ENCODE measurements at regions not wholly inside any gene's neighbourhood (a gene's known extent, or its start where the extent isn't known, plus 50 kb on each side); places are given as distances from the start of the nearest gene placed in this dataset.

- Histone ChIP-seq H3K27me3 (no peaks in the 10 kb centered on the region), H3K4me3 (no peak overlapping the region), H3K9me3 (peaks cover 6% of the 10 kb centered on the region), H3K27ac (no peak overlapping the region), H3K36me3 (no peaks in the 10 kb centered on the region), H3K4me1 (no peaks in the 10 kb centered on the region)
- TF ChIP-seq CTCF (IDR thresholded peaks at IDR 0.05) (no peak), POLR2AphosphoS5 (IDR thresholded peaks at IDR 0.05; ENCODE audit: insufficient read depth in 1 of 2, low read depth in 1 of 2) (no peak), POLR2A (IDR thresholded peaks at IDR 0.05) (no peak)
- intact Hi-C loops (cut with DNase I), result no loop called here
- no peak for DNase-seq (ENCODE audit: extremely low spot score in 2 of 2)
Observed at GRCh38 chr15:36275656-36276055, 303.8 kb upstream of the CDIN1 start.

- peaks cover 6% of the 10 kb centered on the region for H3K9me3 ChIP-seq
- no peaks in the 10 kb centered on the region for H3K27me3 ChIP-seq
- DNase-seq (ENCODE audit: extremely low spot score in 2 of 2), result no peak
- H3K4me3 ChIP-seq, result no peak overlapping the region
- no peaks in the 10 kb centered on the region for H3K36me3 ChIP-seq
- TF ChIP-seq POLR2AphosphoS5 (IDR thresholded peaks at IDR 0.05; ENCODE audit: insufficient read depth in 1 of 2, low read depth in 1 of 2), result no peak
- TF ChIP-seq CTCF (IDR thresholded peaks at IDR 0.05), result no peak
- TF ChIP-seq POLR2A (IDR thresholded peaks at IDR 0.05), result no peak
- H3K27ac ChIP-seq, result no peak overlapping the region
- intact Hi-C loops (cut with DNase I), result no loop called here
- H3K4me1 ChIP-seq, result no peaks in the 10 kb centered on the region
Observed at GRCh38 chr15:36278219-36278618, 301.2 kb upstream of the CDIN1 start.

- no peaks in the 10 kb centered on the region for H3K27me3 ChIP-seq
- TF ChIP-seq POLR2A (IDR thresholded peaks at IDR 0.05) (no peak), CTCF (IDR thresholded peaks at IDR 0.05) (no peak), POLR2AphosphoS5 (IDR thresholded peaks at IDR 0.05; ENCODE audit: insufficient read depth in 1 of 2, low read depth in 1 of 2) (no peak)
- no peaks in the 10 kb centered on the region for H3K4me1 ChIP-seq
- no peak overlapping the region for H3K27ac ChIP-seq
- H3K4me3 ChIP-seq, result no peak overlapping the region
- intact Hi-C loops (cut with DNase I), result no loop called here
- H3K9me3 ChIP-seq, result peaks cover 6% of the 10 kb centered on the region
- no peaks in the 10 kb centered on the region for H3K36me3 ChIP-seq
- DNase-seq (ENCODE audit: extremely low spot score in 2 of 2), result no peak
Observed at GRCh38 chr15:36282821-36283220, 296.6 kb upstream of the CDIN1 start.

GRCh38 chr15:36284911-36285310 is 294.5 kb upstream of the CDIN1 start:
- no peak for TF ChIP-seq CTCF (IDR thresholded peaks at IDR 0.05)
- TF ChIP-seq POLR2AphosphoS5 (IDR thresholded peaks at IDR 0.05; ENCODE audit: insufficient read depth in 1 of 2, low read depth in 1 of 2), result no peak
- TF ChIP-seq POLR2A (IDR thresholded peaks at IDR 0.05), result no peak

GRCh38 chr15:36291501-36291900 is 287.9 kb upstream of the CDIN1 start:
- intact Hi-C loops (cut with DNase I), result no loop called here
- H3K4me1 ChIP-seq, result no peaks in the 10 kb centered on the region
- no peak for TF ChIP-seq POLR2AphosphoS5 (IDR thresholded peaks at IDR 0.05; ENCODE audit: insufficient read depth in 1 of 2, low read depth in 1 of 2)
- TF ChIP-seq POLR2A (IDR thresholded peaks at IDR 0.05), result no peak
- no peak for TF ChIP-seq CTCF (IDR thresholded peaks at IDR 0.05)
- no peak overlapping the region for H3K27ac ChIP-seq
- H3K4me3 ChIP-seq, result no peak overlapping the region
- no peaks in the 10 kb centered on the region for H3K36me3 ChIP-seq
- DNase-seq (ENCODE audit: extremely low spot score in 2 of 2), result no peak
- H3K9me3 ChIP-seq, result no peaks in the 10 kb centered on the region
- no peaks in the 10 kb centered on the region for H3K27me3 ChIP-seq

More at GRCh38 chr15:36284911-36285310, 294.5 kb upstream of the CDIN1 start:
- Histone ChIP-seq H3K27me3 (no peaks in the 10 kb centered on the region), H3K27ac (no peak overlapping the region), H3K36me3 (no peaks in the 10 kb centered on the region), H3K4me1 (no peaks in the 10 kb centered on the region), H3K9me3 (no peaks in the 10 kb centered on the region), H3K4me3 (no peak overlapping the region)
- intact Hi-C loops (cut with DNase I), result no loop called here
- DNase-seq (ENCODE audit: extremely low spot score in 2 of 2), result no peak

Measured in vagina (tissue), 2 donors.